Parathyroid adenoma (tissue), 2 donors: ENCODE measurements at regions not wholly inside any gene's neighbourhood (a gene's known extent, or its start where the extent isn't known, plus 50 kb on each side); places are given as distances from the start of the nearest gene placed in this dataset.

Experiments
- H2AFZ ChIP-seq: fragments of 300-600 bp; sonication (generic); one replicate; pipeline ENCODE4 v1.7.0; 2017; ENCODE audit warnings: antibody characterized with exemption, mild to moderate bottlenecking
- H3K27ac ChIP-seq: fragments of 300-600 bp; sonication (generic); one replicate; pipeline ENCODE4 v1.7.0; 2017
- H3K27me3 ChIP-seq: fragments of 300-600 bp; sonication (generic); one replicate; pipeline ENCODE4 v1.7.0; 2017; ENCODE audit warnings: low read length; ENCODE audit not compliant: control insufficient read depth, insufficient read depth
- H3K36me3 ChIP-seq: fragments of 300-600 bp; sonication (generic); one replicate; pipeline ENCODE4 v1.7.0; 2017; ENCODE audit warnings: low read length; ENCODE audit not compliant: control insufficient read depth, insufficient read depth
- H3K4me1 ChIP-seq: fragments of 300-600 bp; sonication (generic); one replicate; pipeline ENCODE4 v1.7.0; 2017; ENCODE audit warnings: control low read depth
- H3K4me2 ChIP-seq: fragments of 300-600 bp; sonication (generic); one replicate; pipeline ENCODE4 v1.7.0; 2017; ENCODE audit warnings: low read length
- H3K4me3 ChIP-seq: fragments of 300-600 bp; sonication (generic); one replicate; pipeline ENCODE4 v1.7.0; 2017; ENCODE audit warnings: low read depth, low read length
- H3K79me2 ChIP-seq: fragments of 300-600 bp; sonication (generic); one replicate; pipeline ENCODE4 v1.7.0; 2017; ENCODE audit warnings: control low read depth
- H3K9ac ChIP-seq: fragments of 300-600 bp; sonication (generic); one replicate; pipeline ENCODE4 v1.7.0; 2017; ENCODE audit warnings: mild to moderate bottlenecking
- H3K9me3 ChIP-seq: fragments of 300-600 bp; sonication (generic); one replicate; pipeline ENCODE4 v1.7.0; 2017; ENCODE audit warnings: low read length; ENCODE audit not compliant: control insufficient read depth
- TF ChIP-seq, protein P1 (sequence below): fragments of 300-600 bp; sonication (generic); IDR thresholded peaks from one replicate; pipeline ENCODE4 v1.7.0; 2017; ENCODE audit warnings: antibody characterized with exemption, mild to moderate bottlenecking
- donor health status: primary hyperparathyroidism.

DNA sequence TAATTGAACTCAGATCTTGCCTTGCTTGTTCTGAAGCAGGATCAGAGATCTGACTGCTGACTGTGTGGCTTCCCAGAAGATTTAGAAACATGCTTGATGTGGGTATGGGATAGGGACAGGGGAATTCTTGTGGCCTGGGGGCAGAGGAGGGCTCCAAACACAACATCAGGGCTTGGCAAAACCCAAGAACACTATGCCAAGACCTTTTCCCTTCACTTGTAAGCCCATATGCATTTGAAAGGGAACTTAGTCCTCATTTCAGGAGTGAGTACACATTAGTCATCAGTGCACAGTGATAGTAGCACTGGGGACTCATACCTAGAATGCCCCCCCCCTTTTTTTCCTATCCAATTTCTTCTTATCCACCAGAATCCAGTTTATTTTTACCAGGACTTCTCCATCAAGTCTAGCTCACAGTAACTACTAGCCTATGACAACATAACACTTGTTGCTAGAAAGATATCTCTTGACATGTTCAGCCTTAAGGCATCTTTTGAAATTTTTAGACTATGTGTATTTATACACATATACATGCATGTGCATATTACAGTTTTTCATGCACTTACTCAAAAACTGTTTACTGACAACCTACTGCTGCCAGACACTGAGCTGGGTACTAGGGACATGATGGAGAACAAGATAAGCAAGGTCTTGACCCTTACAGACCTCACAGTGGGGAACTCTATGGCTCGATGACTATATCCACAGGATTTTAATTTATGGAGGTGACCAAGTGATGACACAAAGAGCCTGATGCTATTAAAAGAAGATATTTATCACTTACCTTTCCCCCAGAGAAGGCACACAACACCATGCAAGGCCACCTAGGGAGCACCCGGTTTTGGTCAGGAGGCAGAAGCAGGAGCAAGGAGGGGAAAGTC lies 158.3 kb upstream of the MAP3K1 start:
- H3K27me3 ChIP-seq, result no peaks in the 10 kb centered on the region
- no peaks in the 10 kb centered on the region for H3K79me2 ChIP-seq
- H3K27ac ChIP-seq, result no peak overlapping the region
- H3K9me3 ChIP-seq, result no peaks in the 10 kb centered on the region
- H3K9ac ChIP-seq, result no peak overlapping the region
- no peak overlapping the region for H3K4me3 ChIP-seq
- H3K36me3 ChIP-seq, result no peaks in the 10 kb centered on the region
- H3K4me1 ChIP-seq, result no peaks in the 10 kb centered on the region
- TF ChIP-seq, protein P1, sequence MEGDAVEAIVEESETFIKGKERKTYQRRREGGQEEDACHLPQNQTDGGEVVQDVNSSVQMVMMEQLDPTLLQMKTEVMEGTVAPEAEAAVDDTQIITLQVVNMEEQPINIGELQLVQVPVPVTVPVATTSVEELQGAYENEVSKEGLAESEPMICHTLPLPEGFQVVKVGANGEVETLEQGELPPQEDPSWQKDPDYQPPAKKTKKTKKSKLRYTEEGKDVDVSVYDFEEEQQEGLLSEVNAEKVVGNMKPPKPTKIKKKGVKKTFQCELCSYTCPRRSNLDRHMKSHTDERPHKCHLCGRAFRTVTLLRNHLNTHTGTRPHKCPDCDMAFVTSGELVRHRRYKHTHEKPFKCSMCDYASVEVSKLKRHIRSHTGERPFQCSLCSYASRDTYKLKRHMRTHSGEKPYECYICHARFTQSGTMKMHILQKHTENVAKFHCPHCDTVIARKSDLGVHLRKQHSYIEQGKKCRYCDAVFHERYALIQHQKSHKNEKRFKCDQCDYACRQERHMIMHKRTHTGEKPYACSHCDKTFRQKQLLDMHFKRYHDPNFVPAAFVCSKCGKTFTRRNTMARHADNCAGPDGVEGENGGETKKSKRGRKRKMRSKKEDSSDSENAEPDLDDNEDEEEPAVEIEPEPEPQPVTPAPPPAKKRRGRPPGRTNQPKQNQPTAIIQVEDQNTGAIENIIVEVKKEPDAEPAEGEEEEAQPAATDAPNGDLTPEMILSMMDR, result no peak
- H3K4me2 ChIP-seq, result no peak overlapping the region
- no peak overlapping the region for H2AFZ ChIP-seq

DNA sequence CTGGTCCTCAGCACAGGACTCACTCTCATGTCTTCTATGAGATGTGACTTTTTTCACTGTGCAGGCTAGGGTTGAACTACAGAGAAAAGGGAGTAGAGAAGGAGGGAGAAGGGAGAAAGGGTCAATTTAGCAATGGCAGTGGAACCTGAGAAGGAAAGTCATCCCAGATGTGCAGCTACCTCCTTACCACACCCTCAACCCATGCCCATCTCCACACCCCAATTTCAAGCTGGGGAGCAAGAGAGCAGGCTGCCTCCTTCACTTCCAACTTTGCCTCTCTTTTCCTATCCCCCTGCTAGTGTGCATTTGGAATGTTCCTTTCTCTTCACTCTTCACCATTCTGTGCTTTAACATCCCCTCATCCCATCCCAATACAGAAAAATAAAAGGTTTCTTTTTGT lies 163.5 kb upstream of the MAP3K1 start:
- no peak overlapping the region for H3K27ac ChIP-seq
- no peaks in the 10 kb centered on the region for H3K36me3 ChIP-seq
- H2AFZ ChIP-seq, result no peak overlapping the region
- no peaks in the 10 kb centered on the region for H3K4me1 ChIP-seq
- H3K4me3 ChIP-seq, result no peak overlapping the region
- no peaks in the 10 kb centered on the region for H3K79me2 ChIP-seq
- H3K9me3 ChIP-seq, result no peaks in the 10 kb centered on the region
- H3K4me2 ChIP-seq, result no peak overlapping the region
- no peak overlapping the region for H3K9ac ChIP-seq
- TF ChIP-seq, protein P1, result no peak
- no peaks in the 10 kb centered on the region for H3K27me3 ChIP-seq

DNA sequence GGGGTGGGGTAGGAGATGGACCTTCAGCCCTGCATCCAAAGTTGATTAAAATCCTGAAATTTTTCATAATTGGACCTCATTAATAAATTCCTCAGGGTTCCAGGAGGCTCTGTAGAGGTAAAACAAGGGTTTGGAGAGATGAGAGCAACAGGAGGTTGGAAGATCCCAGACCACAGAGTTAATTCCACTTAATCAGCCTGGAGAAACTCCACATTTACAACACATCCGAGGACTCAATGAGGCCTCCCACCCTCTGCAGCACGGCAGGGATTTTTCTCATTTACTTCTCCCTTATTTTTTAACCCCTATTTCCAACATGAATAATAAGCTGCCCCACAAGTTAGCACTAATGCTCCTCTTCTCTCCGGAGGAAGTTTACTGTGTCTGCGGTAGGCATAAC lies 165.0 kb upstream of the MAP3K1 start:
- no peak overlapping the region for H3K27ac ChIP-seq
- no peak overlapping the region for H3K4me3 ChIP-seq
- TF ChIP-seq, protein P1, result no peak

DNA sequence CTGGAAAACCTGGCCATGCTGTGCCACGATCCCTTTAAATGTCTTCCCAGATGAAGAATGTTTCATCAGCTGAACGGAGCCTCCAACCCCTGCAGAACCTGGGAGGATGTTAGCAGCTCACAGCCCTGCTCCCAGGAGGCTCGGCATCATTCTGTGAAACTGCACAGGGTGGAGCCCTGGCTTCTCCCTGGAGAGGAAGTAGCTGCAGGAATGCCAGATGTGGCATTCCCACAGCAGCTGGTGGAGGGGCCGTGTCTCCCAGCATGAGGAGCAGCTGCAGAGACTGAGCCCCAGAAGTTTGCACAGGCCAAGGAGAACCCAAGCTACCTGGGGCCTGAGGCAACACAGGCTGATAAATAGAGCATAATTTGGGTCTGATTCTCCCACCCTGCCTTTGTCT lies 165.8 kb upstream of the MAP3K1 start:
- Histone ChIP-seq H3K9ac (no peak overlapping the region), H3K27ac (no peak overlapping the region), H3K36me3 (no peaks in the 10 kb centered on the region), H3K4me1 (no peaks in the 10 kb centered on the region), H3K27me3 (no peaks in the 10 kb centered on the region), H3K4me2 (no peak overlapping the region), H3K79me2 (no peaks in the 10 kb centered on the region), H3K9me3 (no peaks in the 10 kb centered on the region), H2AFZ (no peak overlapping the region), H3K4me3 (no peak overlapping the region)
- TF ChIP-seq, protein P1, result no peak

More for the DNA sequence above, 165.0 kb upstream of the MAP3K1 start:
- Histone ChIP-seq H3K79me2 (no peaks in the 10 kb centered on the region), H3K36me3 (no peaks in the 10 kb centered on the region), H3K4me2 (no peak overlapping the region), H3K4me1 (no peaks in the 10 kb centered on the region), H3K9me3 (no peaks in the 10 kb centered on the region), H2AFZ (no peak overlapping the region), H3K9ac (no peak overlapping the region), H3K27me3 (no peaks in the 10 kb centered on the region)
